Body of pancreas (tissue), 4 donors: ENCODE measurements at regions not wholly inside any gene's neighbourhood (a gene's known extent, or its start where the extent isn't known, plus 50 kb on each side); places are given as distances from the start of the nearest gene placed in this dataset.

Source experiments
- POLR2A ChIP-seq, 3 donors: fragments of 450-650 bp; IDR thresholded peaks; one replicate each; pipeline ENCODE4 v1.6.1; 2016; ENCODE audit warnings: antibody characterized with exemption in 3 of 3, mild to moderate bottlenecking in 2 of 3
- TF ChIP-seq, protein P1 (sequence below), 7 experiments: fragments of 450-650 bp in 4 of 7; fragments of 200-600 bp in 3 of 7; sonication (generic) in 3 of 7; IDR thresholded peaks; one replicate each; pipeline ENCODE4 v1.5.1; 2016 to 2019; ENCODE audit warnings: antibody characterized with exemption in 7 of 7

DNA sequence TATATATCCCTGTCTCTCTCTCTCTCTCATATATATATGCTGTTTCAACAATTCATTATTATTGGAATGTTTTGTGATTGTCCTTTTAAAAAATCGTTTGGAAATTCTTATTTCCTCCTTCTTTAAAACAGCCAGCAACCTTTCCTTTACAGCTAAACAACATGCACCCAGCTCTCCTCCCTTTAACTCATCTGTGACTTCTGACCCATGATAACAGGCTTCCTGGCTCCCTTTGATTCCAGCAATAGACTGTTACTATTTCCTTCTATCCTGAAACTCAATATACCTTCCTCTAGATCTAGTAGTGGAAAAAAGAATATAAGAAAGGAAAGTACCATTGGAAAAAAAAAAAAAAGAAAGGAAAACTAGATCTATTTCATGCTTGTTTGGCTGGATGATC, 254.7 kb upstream of the RGMB start:
- TF ChIP-seq, protein P1, sequence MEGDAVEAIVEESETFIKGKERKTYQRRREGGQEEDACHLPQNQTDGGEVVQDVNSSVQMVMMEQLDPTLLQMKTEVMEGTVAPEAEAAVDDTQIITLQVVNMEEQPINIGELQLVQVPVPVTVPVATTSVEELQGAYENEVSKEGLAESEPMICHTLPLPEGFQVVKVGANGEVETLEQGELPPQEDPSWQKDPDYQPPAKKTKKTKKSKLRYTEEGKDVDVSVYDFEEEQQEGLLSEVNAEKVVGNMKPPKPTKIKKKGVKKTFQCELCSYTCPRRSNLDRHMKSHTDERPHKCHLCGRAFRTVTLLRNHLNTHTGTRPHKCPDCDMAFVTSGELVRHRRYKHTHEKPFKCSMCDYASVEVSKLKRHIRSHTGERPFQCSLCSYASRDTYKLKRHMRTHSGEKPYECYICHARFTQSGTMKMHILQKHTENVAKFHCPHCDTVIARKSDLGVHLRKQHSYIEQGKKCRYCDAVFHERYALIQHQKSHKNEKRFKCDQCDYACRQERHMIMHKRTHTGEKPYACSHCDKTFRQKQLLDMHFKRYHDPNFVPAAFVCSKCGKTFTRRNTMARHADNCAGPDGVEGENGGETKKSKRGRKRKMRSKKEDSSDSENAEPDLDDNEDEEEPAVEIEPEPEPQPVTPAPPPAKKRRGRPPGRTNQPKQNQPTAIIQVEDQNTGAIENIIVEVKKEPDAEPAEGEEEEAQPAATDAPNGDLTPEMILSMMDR (IDR thresholded peaks at IDR 0.05) = no peak
- TF ChIP-seq POLR2A (IDR thresholded peaks at IDR 0.05) = no peak
